DOHH2 (cell line): ENCODE measurements at regions not wholly inside any gene's neighbourhood (a gene's known extent, or its start where the extent isn't known, plus 50 kb on each side); places are given as distances from the start of the nearest gene placed in this dataset.

Experiments used
- EZH2phosphoT487 ChIP-seq: fragments of 200-600 bp; sonication (generic); IDR thresholded peaks from 2 replicates; pipeline ENCODE4 v1.6.1; 2017; ENCODE audit warnings: borderline replicate concordance, mild to moderate bottlenecking, antibody characterized with exemption, low read length, moderate library complexity, mixed read lengths
- TF ChIP-seq, protein P1 (sequence below): fragments of 200-600 bp; sonication (generic); IDR thresholded peaks from one replicate; pipeline ENCODE4 v1.5.1; 2014; ENCODE audit warnings: antibody characterized with exemption, mild to moderate bottlenecking, low read depth, low read length; ENCODE audit not compliant: poor library complexity, severe bottlenecking

DNA sequence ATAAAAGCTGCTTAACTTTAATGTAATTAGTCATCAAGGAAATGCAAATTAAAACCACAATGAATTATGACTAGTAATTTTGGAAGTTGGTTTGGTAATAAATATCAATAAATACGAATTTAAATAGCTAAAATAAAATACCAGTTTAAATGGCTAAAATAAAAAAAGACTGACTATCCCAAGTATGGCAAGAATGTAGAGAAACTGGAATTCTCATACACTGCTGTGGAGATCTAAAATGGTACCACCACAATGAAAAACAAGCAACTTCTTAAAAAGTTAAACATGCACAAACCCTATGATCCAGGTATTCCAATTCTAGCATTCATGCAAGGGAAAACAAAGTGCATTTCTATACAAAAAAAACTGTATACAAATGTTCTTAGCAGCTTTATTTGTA is 382.6 kb upstream of the NR5A2 start:
- TF ChIP-seq, protein P1, sequence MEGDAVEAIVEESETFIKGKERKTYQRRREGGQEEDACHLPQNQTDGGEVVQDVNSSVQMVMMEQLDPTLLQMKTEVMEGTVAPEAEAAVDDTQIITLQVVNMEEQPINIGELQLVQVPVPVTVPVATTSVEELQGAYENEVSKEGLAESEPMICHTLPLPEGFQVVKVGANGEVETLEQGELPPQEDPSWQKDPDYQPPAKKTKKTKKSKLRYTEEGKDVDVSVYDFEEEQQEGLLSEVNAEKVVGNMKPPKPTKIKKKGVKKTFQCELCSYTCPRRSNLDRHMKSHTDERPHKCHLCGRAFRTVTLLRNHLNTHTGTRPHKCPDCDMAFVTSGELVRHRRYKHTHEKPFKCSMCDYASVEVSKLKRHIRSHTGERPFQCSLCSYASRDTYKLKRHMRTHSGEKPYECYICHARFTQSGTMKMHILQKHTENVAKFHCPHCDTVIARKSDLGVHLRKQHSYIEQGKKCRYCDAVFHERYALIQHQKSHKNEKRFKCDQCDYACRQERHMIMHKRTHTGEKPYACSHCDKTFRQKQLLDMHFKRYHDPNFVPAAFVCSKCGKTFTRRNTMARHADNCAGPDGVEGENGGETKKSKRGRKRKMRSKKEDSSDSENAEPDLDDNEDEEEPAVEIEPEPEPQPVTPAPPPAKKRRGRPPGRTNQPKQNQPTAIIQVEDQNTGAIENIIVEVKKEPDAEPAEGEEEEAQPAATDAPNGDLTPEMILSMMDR: no peak
- TF ChIP-seq EZH2phosphoT487: no peak
